IPS-NIHi7 (cell line): ENCODE measurements at regions not wholly inside any gene's neighbourhood (a gene's known extent, or its start where the extent isn't known, plus 50 kb on each side); places are given as distances from the start of the nearest gene placed in this dataset.
"Not testable (repeated sequence)": the region's sequence is repeated elsewhere in the genome, so short reads cannot be mapped to it uniquely, and the experiment has no call there.

Experiments
- DNase-seq: peaks from one replicate; pipeline ENCODE4 v3.0.0; 2012; ENCODE audit warnings: mixed read lengths; ENCODE audit errors: extremely low spot score

GRCh38 chr9:26667882-26668281 lies 224.7 kb downstream of the CAAP1 start:
- no peak for DNase-seq

GRCh38 chr9:26665666-26666065 lies 226.9 kb downstream of the CAAP1 start:
- no peak for DNase-seq

GRCh38 chr9:26664087-26664773 lies 228.4 kb downstream of the CAAP1 start:
- not testable (repeated sequence) for DNase-seq

- DNase-seq: no peak
Measured at GRCh38 chr9:26662476-26662875, 230.1 kb downstream of the CAAP1 start.

GRCh38 chr9:26658476-26658875 lies 234.1 kb downstream of the CAAP1 start:
- no peak for DNase-seq

GRCh38 chr9:26657958-26658357 lies 234.6 kb downstream of the CAAP1 start:
- no peak for DNase-seq

- DNase-seq: peak; percentile 72
Measured at GRCh38 chr9:26656003-26656870, 236.4 kb downstream of the CAAP1 start.

GRCh38 chr9:26655166-26655565 lies 237.4 kb downstream of the CAAP1 start:
- no peak for DNase-seq

GRCh38 chr9:26650325-26650724 lies 242.3 kb downstream of the CAAP1 start:
- no peak for DNase-seq

- no peak for DNase-seq
Measured at GRCh38 chr9:26643826-26644225, 248.8 kb downstream of the CAAP1 start.

GRCh38 chr9:26639761-26640160 lies 252.8 kb downstream of the CAAP1 start:
- no peak for DNase-seq

- DNase-seq: peak; percentile 59
Measured at GRCh38 chr9:26637101-26637500, 255.5 kb downstream of the CAAP1 start.

- DNase-seq: not testable (repeated sequence)
Measured at GRCh38 chr9:26613851-26614350, 278.7 kb downstream of the CAAP1 start.

GRCh38 chr9:26612211-26612610 lies 280.4 kb downstream of the CAAP1 start:
- DNase-seq: no peak

GRCh38 chr9:26606756-26607155 lies 285.8 kb downstream of the CAAP1 start:
- DNase-seq: no peak

- DNase-seq: no peak
Measured at GRCh38 chr9:26605367-26605766, 287.2 kb downstream of the CAAP1 start.

- DNase-seq: no peak
Measured at GRCh38 chr9:26604076-26604662, 288.4 kb downstream of the CAAP1 start.

- DNase-seq: no peak
Measured at GRCh38 chr9:26603617-26604016, 289.0 kb downstream of the CAAP1 start.

GRCh38 chr9:26597542-26598149 lies 295.0 kb downstream of the CAAP1 start:
- DNase-seq: no peak

- DNase-seq: no peak
Measured at GRCh38 chr9:26579056-26579455, 313.5 kb downstream of the CAAP1 start.

- no peak for DNase-seq
Measured at GRCh38 chr9:26574898-26575440, 317.6 kb downstream of the CAAP1 start.

- no peak for DNase-seq
Measured at GRCh38 chr9:26574256-26574655, 318.3 kb downstream of the CAAP1 start.
